HG02884 (cell line): ENCODE measurements at regions not wholly inside any gene's neighbourhood (a gene's known extent, or its start where the extent isn't known, plus 50 kb on each side); places are given as distances from the start of the nearest gene placed in this dataset.

ENCODE experiments used
- ATAC-seq: cut with Tn5 transposase; IDR thresholded peaks from one replicate; pipeline ENCODE4 v1.9.1; 2021; ENCODE audit warnings: mild to moderate bottlenecking, moderate library complexity; ENCODE audit not compliant: unreplicated experiment

DNA sequence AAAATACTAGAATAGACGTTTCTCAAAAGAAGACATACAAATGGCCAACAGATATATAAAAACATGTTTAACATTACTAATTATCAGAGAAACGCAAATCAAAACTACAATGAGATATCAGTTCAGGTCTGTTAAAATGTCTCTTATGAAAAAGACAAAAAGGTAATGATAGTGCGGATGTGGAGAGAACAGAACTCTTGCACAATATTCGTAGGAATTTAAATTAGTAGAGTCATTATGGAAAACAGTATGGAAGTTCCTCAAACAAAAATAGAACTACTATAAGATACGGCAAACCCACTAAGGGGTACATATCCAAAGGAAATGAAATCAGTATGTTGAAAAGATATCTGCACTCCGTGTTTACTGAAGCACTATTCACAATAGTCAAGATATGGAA is 167.5 kb upstream of the CWC22 start:
- no peak for ATAC-seq

DNA sequence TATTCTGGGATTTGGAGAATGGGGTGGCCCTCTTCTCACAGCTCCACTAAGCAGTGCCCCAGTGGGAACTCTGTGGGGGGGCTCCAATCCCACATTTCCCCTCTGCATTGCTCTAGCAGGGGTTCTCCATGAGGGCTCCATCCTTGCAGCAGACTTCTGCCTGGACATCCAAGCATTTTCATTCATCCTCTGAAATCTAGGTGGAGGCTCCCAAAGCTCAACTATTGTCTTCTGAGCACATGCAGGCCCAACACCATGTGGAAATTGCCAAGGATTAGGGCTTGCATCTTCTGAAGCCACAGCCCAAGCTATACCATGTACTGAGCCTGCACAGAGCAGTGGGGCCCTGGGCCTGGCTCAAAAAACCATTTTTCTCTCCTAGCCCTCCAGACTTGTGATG is 162.4 kb upstream of the CWC22 start:
- no peak for ATAC-seq

GRCh38 chr2:180161415-180161814 is 154.3 kb upstream of the CWC22 start:
- ATAC-seq, result no peak

GRCh38 chr2:180159921-180160320 is 152.8 kb upstream of the CWC22 start:
- ATAC-seq, result no peak

- no peak for ATAC-seq
These were observed 151.9 kb upstream of the CWC22 start for GRCh38 chr2:180158961-180159360.

GRCh38 chr2:180156651-180157050 is 149.6 kb upstream of the CWC22 start:
- no peak for ATAC-seq

DNA sequence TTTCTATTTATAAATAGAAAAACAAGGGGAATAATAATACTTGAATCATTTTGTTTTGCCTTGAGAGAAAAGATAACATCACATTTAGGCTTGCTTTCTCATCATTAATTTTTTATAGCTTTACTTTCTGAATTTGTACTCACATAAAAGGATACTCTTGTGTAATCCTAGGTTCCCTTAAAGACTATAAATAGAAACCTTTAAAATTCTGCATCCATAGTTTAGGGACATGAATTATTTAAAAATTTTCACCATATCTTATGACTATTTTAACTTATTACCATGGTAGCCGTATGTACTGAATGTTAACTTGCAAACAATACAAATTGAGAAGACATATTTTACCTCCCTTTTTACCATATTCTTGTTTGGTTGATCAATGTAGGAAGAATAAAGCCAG is 143.5 kb upstream of the CWC22 start:
- ATAC-seq, result no peak

GRCh38 chr2:180146541-180146940 is 139.4 kb upstream of the CWC22 start:
- ATAC-seq, result no peak

DNA sequence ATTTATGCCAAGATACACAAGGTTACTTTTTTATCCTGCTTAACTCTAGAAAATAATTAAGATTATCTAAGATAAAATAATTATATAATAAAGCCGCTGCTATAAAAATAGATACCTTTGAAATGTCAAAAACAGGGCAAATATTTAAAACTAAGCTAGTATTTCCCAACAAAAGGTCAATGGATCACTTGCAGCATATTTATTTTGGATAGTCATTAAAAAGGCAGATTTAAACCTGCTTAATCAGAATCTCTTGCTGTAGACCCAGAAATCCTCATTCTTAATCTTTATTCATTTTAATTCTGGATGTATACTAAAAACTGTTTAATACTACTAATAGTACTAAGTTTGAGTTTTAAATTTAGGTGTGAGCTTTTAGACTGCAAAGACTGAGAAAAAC is 139.0 kb upstream of the CWC22 start:
- ATAC-seq, result no peak

DNA sequence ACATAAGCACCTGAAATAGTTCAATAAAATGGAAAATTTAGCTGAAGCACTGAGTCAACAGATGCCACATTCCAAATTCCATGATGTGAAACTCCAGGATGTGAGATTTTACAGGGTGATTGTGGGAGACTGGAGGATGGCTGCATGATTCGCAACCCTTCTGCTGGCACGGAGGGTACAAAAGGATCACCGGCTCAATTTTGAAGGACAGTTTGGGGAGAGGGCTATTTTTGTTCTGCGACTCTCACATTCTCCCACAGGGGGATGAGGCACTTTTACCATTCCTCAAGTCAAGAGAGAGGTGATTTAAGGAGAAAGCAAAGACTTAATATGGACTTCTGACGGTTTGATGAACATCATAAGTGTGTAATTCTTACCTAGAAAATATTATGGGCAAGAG is 138.1 kb upstream of the CWC22 start:
- ATAC-seq, result no peak

DNA sequence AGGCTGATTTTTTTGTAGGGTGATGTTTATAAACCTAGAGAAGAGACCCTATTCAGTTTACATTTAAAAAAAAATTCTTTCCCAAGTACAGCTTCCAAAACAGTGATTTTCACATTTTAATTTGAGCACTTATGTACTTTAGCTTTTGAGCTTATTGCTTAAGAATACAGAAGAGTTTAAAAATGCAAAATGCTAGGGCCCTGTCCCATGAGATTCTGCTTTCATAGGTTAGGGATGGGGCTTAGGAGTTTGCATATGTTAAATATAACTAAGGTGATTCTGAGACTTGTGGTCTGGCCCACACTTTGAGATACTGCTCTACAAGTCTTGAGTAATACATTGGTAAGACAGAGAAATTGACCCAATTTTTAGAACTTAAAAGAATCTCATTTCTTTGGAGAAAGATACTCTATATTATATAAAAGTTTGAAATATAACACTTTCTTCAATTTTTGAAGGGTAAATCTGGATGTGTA is 137.3 kb upstream of the CWC22 start:
- ATAC-seq, result no peak

GRCh38 chr2:180143633-180144337 is 136.7 kb upstream of the CWC22 start:
- ATAC-seq, result no peak

- no peak for ATAC-seq
These were observed 134.5 kb upstream of the CWC22 start for GRCh38 chr2:180141600-180141999.

DNA sequence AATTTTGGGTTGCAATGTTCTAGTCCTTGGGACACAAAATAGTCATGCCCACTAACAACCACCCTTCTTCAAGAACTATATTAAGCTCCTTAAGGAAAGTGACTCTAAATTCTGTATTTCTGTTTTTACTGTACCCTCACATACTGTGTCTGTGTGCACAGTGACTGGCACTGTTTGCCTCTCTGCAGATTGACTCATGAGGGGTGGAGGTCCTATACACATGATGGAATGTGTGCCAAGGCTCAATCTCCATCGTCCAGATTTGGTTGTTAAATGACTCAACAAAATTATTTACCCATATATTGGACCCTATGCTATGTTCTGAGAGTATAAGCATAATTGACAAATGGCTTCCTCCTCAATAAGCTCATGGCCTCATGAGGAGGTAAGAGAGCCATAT is 126.6 kb upstream of the CWC22 start:
- ATAC-seq, result no peak

DNA sequence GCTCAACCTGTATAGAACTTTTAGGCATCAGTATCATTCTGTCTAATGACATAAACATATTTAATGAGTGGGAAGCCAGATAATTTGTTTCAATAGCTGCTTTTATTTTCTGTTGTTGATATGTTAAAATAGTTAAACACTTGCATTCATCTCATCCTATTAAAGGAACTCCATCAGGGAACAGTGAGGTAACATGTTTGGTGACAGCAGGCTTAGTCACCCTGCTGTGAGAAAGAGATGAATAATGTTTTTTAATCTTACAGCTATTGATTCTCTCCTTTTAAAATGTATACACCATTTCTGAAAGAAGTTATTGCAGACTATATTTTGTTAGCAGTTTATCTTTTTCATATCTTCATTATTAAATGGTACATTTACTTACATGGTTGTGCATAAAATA is 123.3 kb upstream of the CWC22 start:
- no peak for ATAC-seq

DNA sequence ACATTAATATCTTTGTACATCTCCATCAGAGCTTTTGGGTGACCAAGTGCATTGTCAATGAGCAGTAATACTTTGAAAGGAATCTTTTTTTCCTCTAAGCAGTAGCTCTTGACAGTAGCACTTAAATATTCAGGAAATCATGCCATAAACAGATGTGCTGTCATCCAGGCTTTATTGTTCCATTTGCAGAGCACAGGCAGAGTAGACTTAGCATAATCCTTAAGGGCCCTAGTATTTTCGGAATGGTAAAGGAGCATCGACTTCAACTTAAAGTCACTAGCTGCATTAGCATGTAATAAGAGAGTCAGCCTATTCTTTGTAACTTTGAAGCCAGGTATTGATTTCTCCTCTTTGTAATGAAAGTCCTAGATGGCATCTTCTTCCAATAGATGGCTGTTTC is 121.8 kb upstream of the CWC22 start:
- ATAC-seq, result no peak

DNA sequence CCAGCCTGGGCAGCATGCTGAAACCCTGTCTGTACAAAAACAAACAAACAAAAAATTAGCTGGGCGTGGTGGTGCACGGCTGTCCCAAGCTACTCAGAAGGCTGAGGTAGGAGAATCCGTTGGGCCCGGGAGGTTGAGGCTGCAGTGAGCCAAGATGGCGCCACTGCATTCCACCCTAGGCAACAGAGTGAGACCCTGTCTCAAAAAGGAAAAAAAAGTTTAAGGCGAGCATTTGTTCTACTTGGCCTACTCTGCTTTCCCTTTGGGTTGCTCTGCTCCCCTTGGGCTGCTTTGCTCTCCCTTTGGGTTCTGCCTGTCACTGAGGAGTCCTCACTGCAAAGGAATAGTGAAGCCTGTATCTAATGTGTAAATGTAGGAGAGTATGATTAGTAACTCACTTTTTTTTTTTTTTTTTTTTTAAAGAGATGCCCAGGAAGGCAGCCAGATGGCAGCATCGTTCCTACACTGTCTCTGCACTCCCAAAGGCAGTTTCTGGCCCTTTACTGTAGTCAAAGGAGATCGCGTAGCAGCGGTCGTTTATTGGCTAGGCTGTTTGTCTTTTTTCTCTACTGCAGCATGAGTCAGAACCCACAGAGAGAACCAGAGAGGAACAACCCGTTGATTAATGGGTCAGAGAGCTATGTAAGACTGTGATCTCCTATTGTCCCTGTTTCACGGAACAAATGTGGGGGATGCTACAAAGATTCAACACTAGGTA is 118.3 kb upstream of the CWC22 start:
- no peak for ATAC-seq

- peak; percentile 79 for ATAC-seq
These were observed 117.4 kb upstream of the CWC22 start for GRCh38 chr2:180124273-180125139.

DNA sequence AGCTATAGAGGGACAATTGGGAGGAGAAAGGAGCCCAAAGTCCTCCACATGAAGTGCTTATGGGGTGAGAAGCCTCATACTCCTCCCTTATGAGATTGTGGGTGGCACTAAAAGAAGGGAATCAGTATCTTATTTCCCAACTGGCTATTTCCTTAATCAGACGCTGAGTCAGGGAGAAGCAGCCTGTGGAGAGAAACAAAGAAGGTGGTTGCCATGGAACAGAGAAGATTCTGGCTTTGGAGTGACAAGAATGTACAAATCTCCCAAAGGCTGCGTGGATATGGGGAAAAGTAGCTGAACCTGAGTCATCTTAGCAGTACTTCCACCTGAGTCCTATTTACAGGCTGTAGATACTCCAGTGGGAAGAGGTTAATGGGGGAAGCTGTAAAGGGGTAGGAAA is 115.8 kb upstream of the CWC22 start:
- no peak for ATAC-seq

GRCh38 chr2:180115675-180116074 is 108.6 kb upstream of the CWC22 start:
- ATAC-seq, result no peak

DNA sequence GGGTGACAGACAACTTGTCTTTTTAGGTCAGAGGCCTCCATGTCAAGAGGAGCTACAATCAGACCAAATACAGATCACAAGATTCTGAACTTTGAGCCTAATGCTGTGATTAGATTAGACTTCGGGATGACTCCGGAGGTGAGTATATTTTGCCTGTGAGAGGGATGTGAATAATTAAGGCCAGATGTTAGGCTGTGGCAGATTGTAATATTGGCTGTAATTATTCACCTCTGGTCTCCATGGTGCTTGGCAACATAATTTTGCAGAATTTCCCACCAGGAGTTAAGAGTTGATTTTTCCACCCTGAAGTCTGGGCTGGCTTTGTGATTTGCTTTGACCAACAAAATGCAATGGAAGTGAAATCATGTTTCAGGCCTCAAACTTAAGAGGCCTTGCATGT is 108.2 kb upstream of the CWC22 start:
- ATAC-seq, result no peak

DNA sequence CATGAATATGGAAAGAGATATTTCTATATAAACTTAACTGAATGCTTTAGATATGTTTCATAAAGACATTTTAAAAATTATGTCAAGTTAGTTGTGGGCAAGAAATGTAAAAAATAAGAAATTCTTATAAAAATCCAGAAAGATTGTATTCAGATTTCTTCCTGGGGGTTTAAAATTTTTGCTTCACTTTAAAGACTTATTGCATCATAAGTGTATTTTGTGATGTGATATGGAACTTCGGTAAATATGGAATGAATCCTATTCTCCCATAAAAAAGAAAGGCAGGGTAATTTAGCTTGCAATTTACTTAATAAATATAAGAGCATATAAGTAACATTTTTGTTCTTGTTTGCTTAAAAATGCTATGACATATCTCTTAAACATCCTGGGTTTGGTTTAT is 104.8 kb upstream of the CWC22 start:
- ATAC-seq, result no peak
